ENCODE measurements at regions not wholly inside any gene's neighbourhood (a gene's known extent, or its start where the extent isn't known, plus 50 kb on each side); places are given as distances from the start of the nearest gene placed in this dataset.
A peak's percentile ranks its signal among the peaks of the same experiment; 100 is the strongest.
"Not testable (repeated sequence)": the region's sequence is repeated elsewhere in the genome, so short reads cannot be mapped to it uniquely, and the experiment has no call there.

GRCh38 chr13:38239874-38240273 lies 109.8 kb upstream of the UFM1 start:
- TF ChIP-seq CTCF (IDR thresholded peaks at IDR 0.05) = no peak
- DNase-seq (ENCODE audit: low spot score) = no peak
- no peaks in the 10 kb centered on the region for H3K27me3 Mint-ChIP-seq (ENCODE audit: low read depth)
- no peaks in the 10 kb centered on the region for H3K4me1 Mint-ChIP-seq (ENCODE audit: low read depth)
- H3K9me3 Mint-ChIP-seq (ENCODE audit: low read depth) = peaks cover 16% of the 10 kb centered on the region
- H3K36me3 Mint-ChIP-seq (ENCODE audit: low read depth) = peaks cover 4% of the 10 kb centered on the region
- no peak overlapping the region for H3K27ac Mint-ChIP-seq (ENCODE audit: unreplicated experiment)
- H3K4me3 Mint-ChIP-seq (ENCODE audit: unreplicated experiment) = no peak overlapping the region

GRCh38 chr13:38228322-38228721 lies 121.3 kb upstream of the UFM1 start:
- no peak for TF ChIP-seq CTCF (IDR thresholded peaks at IDR 0.05)
- Mint-ChIP-seq H3K27ac (ENCODE audit: unreplicated experiment) (no peak overlapping the region), H3K9me3 (ENCODE audit: low read depth) (peaks cover 15% of the 10 kb centered on the region), H3K27me3 (ENCODE audit: low read depth) (no peaks in the 10 kb centered on the region), H3K4me3 (ENCODE audit: unreplicated experiment) (no peak overlapping the region), H3K4me1 (ENCODE audit: low read depth) (no peaks in the 10 kb centered on the region), H3K36me3 (ENCODE audit: low read depth) (peaks cover 3% of the 10 kb centered on the region)
- no peak for DNase-seq (ENCODE audit: low spot score)

- H3K27me3 Mint-ChIP-seq (ENCODE audit: low read depth) = no peaks in the 10 kb centered on the region
- no peak overlapping the region for H3K27ac Mint-ChIP-seq (ENCODE audit: unreplicated experiment)
- no peaks in the 10 kb centered on the region for H3K4me1 Mint-ChIP-seq (ENCODE audit: low read depth)
- no peaks in the 10 kb centered on the region for H3K36me3 Mint-ChIP-seq (ENCODE audit: low read depth)
- TF ChIP-seq CTCF (IDR thresholded peaks at IDR 0.05) = no peak
- no peaks in the 10 kb centered on the region for H3K9me3 Mint-ChIP-seq (ENCODE audit: low read depth)
- H3K4me3 Mint-ChIP-seq (ENCODE audit: unreplicated experiment) = no peak overlapping the region
- no peak for DNase-seq (ENCODE audit: low spot score)
These were observed 123.2 kb upstream of the UFM1 start for GRCh38 chr13:38226496-38226895.

- no peak overlapping the region for H3K4me3 Mint-ChIP-seq (ENCODE audit: unreplicated experiment)
- no peaks in the 10 kb centered on the region for H3K27me3 Mint-ChIP-seq (ENCODE audit: low read depth)
- H3K36me3 Mint-ChIP-seq (ENCODE audit: low read depth) = peaks cover 2% of the 10 kb centered on the region
- TF ChIP-seq CTCF (IDR thresholded peaks at IDR 0.05) = peak; percentile 74
- peaks cover 6% of the 10 kb centered on the region for H3K9me3 Mint-ChIP-seq (ENCODE audit: low read depth)
- no peak overlapping the region for H3K27ac Mint-ChIP-seq (ENCODE audit: unreplicated experiment)
- no peak for DNase-seq (ENCODE audit: low spot score)
- no peaks in the 10 kb centered on the region for H3K4me1 Mint-ChIP-seq (ENCODE audit: low read depth)
These were observed 126.6 kb upstream of the UFM1 start for GRCh38 chr13:38223089-38223488.

GRCh38 chr13:38221120-38221519 lies 128.5 kb upstream of the UFM1 start:
- not testable (repeated sequence) for H3K27ac Mint-ChIP-seq (ENCODE audit: unreplicated experiment); H3K4me3 Mint-ChIP-seq (ENCODE audit: unreplicated experiment); H3K27me3 Mint-ChIP-seq (ENCODE audit: low read depth); H3K4me1 Mint-ChIP-seq (ENCODE audit: low read depth); H3K36me3 Mint-ChIP-seq (ENCODE audit: low read depth); H3K9me3 Mint-ChIP-seq (ENCODE audit: low read depth); DNase-seq (ENCODE audit: low spot score)

- no peak overlapping the region for H3K27ac Mint-ChIP-seq (ENCODE audit: unreplicated experiment)
- no peak for TF ChIP-seq CTCF (IDR thresholded peaks at IDR 0.05)
- H3K36me3 Mint-ChIP-seq (ENCODE audit: low read depth) = peaks cover 6% of the 10 kb centered on the region
- peaks cover 15% of the 10 kb centered on the region for H3K9me3 Mint-ChIP-seq (ENCODE audit: low read depth)
- H3K27me3 Mint-ChIP-seq (ENCODE audit: low read depth) = no peaks in the 10 kb centered on the region
- H3K4me1 Mint-ChIP-seq (ENCODE audit: low read depth) = no peaks in the 10 kb centered on the region
- H3K4me3 Mint-ChIP-seq (ENCODE audit: unreplicated experiment) = no peak overlapping the region
- no peak for DNase-seq (ENCODE audit: low spot score)
These were observed 133.5 kb upstream of the UFM1 start for GRCh38 chr13:38216181-38216580.
